GOT3 (cell line): ENCODE measurements at regions not wholly inside any gene's neighbourhood (a gene's known extent, or its start where the extent isn't known, plus 50 kb on each side); places are given as distances from the start of the nearest gene placed in this dataset.
"Not testable (repeated sequence)": the region's sequence is repeated elsewhere in the genome, so short reads cannot be mapped to it uniquely, and the experiment has no call there.

Experiments used
- DNase-seq: peaks from one replicate; lab custom pipeline; 2025; ENCODE audit warnings: mixed read lengths; lab: John Stamatoyannopoulos, UW

GRCh38 chr4:58063404-58064160 lies 953.4 kb upstream of the IGFBP7 start:
- no peak for DNase-seq

- no peak for DNase-seq
Measured at GRCh38 chr4:58061967-58062366, 951.8 kb upstream of the IGFBP7 start.

GRCh38 chr4:58050439-58050838 lies 940.3 kb upstream of the IGFBP7 start:
- no peak for DNase-seq

GRCh38 chr4:58048491-58048890 lies 938.3 kb upstream of the IGFBP7 start:
- DNase-seq, result no peak

GRCh38 chr4:58042176-58042575 lies 932.0 kb upstream of the IGFBP7 start:
- no peak for DNase-seq

- no peak for DNase-seq
Measured at GRCh38 chr4:57993944-57994343, 883.8 kb upstream of the IGFBP7 start.

- no peak for DNase-seq
Measured at GRCh38 chr4:57989430-57989829, 879.2 kb upstream of the IGFBP7 start.

GRCh38 chr4:57985161-57985560 lies 875.0 kb upstream of the IGFBP7 start:
- no peak for DNase-seq

- no peak for DNase-seq
Measured at GRCh38 chr4:57981123-57981522, 870.9 kb upstream of the IGFBP7 start.

GRCh38 chr4:57974821-57975220 lies 864.6 kb upstream of the IGFBP7 start:
- no peak for DNase-seq

- DNase-seq, result no peak
Measured at GRCh38 chr4:57973819-57974218, 863.6 kb upstream of the IGFBP7 start.

- DNase-seq, result no peak
Measured at GRCh38 chr4:57971261-57971660, 861.1 kb upstream of the IGFBP7 start.

GRCh38 chr4:57966987-57967760 lies 857.0 kb upstream of the IGFBP7 start:
- no peak for DNase-seq

GRCh38 chr4:57965431-57965830 lies 855.2 kb upstream of the IGFBP7 start:
- not testable (repeated sequence) for DNase-seq

- DNase-seq, result no peak
Measured at GRCh38 chr4:57945298-57945697, 835.1 kb upstream of the IGFBP7 start.

GRCh38 chr4:57943682-57944081 lies 833.5 kb upstream of the IGFBP7 start:
- DNase-seq, result no peak

GRCh38 chr4:57937326-57937725 lies 827.1 kb upstream of the IGFBP7 start:
- not testable (repeated sequence) for DNase-seq

- no peak for DNase-seq
Measured at GRCh38 chr4:57926311-57926710, 816.1 kb upstream of the IGFBP7 start.

GRCh38 chr4:57924951-57925350 lies 814.8 kb upstream of the IGFBP7 start:
- no peak for DNase-seq

GRCh38 chr4:57916479-57916878 lies 806.3 kb upstream of the IGFBP7 start:
- no peak for DNase-seq

GRCh38 chr4:57911203-57911602 lies 801.0 kb upstream of the IGFBP7 start:
- no peak for DNase-seq

GRCh38 chr4:57910151-57910550 lies 800.0 kb upstream of the IGFBP7 start:
- DNase-seq, result no peak

- no peak for DNase-seq
Measured at GRCh38 chr4:57905965-57906364, 795.8 kb upstream of the IGFBP7 start.
